GM18907 (cell line): ENCODE measurements at regions not wholly inside any gene's neighbourhood (a gene's known extent, or its start where the extent isn't known, plus 50 kb on each side); places are given as distances from the start of the nearest gene placed in this dataset.
"Not testable (repeated sequence)": the region's sequence is repeated elsewhere in the genome, so short reads cannot be mapped to it uniquely, and the experiment has no call there.

Experiments
- ATAC-seq: cut with Tn5 transposase; IDR thresholded peaks from one replicate; pipeline ENCODE4 v1.9.1; 2021; ENCODE audit warnings: mild to moderate bottlenecking, moderate library complexity; ENCODE audit not compliant: unreplicated experiment

- ATAC-seq, result no peak
These were observed 50.3 kb downstream of the GASK1B start for GRCh38 chr4:158122501-158122900.

- no peak for ATAC-seq
These were observed 51.7 kb downstream of the GASK1B start for GRCh38 chr4:158121161-158121579.

GRCh38 chr4:158120645-158121151 is 52.1 kb downstream of the GASK1B start:
- not testable (repeated sequence) for ATAC-seq

GRCh38 chr4:158112611-158113010 is 60.2 kb downstream of the GASK1B start:
- ATAC-seq, result no peak

GRCh38 chr4:158111241-158111640 is 61.6 kb downstream of the GASK1B start:
- no peak for ATAC-seq

GRCh38 chr4:158102904-158103303 is 69.9 kb downstream of the GASK1B start:
- ATAC-seq, result no peak

GRCh38 chr4:158099686-158100085 is 73.1 kb downstream of the GASK1B start:
- ATAC-seq, result no peak

- ATAC-seq, result no peak
These were observed 74.0 kb downstream of the GASK1B start for GRCh38 chr4:158098802-158099201.

GRCh38 chr4:158094413-158095134 is 78.3 kb downstream of the GASK1B start:
- no peak for ATAC-seq

- no peak for ATAC-seq
These were observed 82.5 kb downstream of the GASK1B start for GRCh38 chr4:158090323-158090722.

- ATAC-seq, result not testable (repeated sequence)
These were observed 82.9 kb downstream of the GASK1B start for GRCh38 chr4:158089897-158090296.

- no peak for ATAC-seq
These were observed 92.5 kb downstream of the GASK1B start for GRCh38 chr4:158080354-158080753.

GRCh38 chr4:158079661-158080060 is 93.2 kb downstream of the GASK1B start:
- ATAC-seq, result no peak

- no peak for ATAC-seq
These were observed 95.0 kb downstream of the GASK1B start for GRCh38 chr4:158077835-158078234.

GRCh38 chr4:158074851-158075250 is 98.0 kb downstream of the GASK1B start:
- no peak for ATAC-seq

GRCh38 chr4:158071931-158072330 is 100.9 kb downstream of the GASK1B start:
- no peak for ATAC-seq

- ATAC-seq, result no peak
These were observed 104.8 kb downstream of the GASK1B start for GRCh38 chr4:158068068-158068467.

GRCh38 chr4:158067646-158068045 is 105.2 kb downstream of the GASK1B start:
- no peak for ATAC-seq

GRCh38 chr4:158065603-158066002 is 107.2 kb downstream of the GASK1B start:
- ATAC-seq, result no peak

- ATAC-seq, result no peak
These were observed 107.6 kb downstream of the GASK1B start for GRCh38 chr4:158065176-158065575.

GRCh38 chr4:158056689-158057245 is 116.1 kb downstream of the GASK1B start:
- ATAC-seq, result no peak

GRCh38 chr4:158055668-158056067 is 117.2 kb downstream of the GASK1B start:
- no peak for ATAC-seq
